ENCODE measurements at regions not wholly inside any gene's neighbourhood (a gene's known extent, or its start where the extent isn't known, plus 50 kb on each side); places are given as distances from the start of the nearest gene placed in this dataset.

GRCh38 chr7:120168066-120168465 is 104.9 kb upstream of the KCND2 start:
- 82 to 90% methylated on average over 3 to 4 of the region's 4 CpGs for WGBS, 2 experiments (ENCODE audit: insufficient coverage in 1 of 2, insufficient read length in 1 of 2)
- Mint-ChIP-seq H3K4me3 (no peak overlapping the region), H3K9me3 (no peaks in the 10 kb centered on the region), H3K27ac (no peak overlapping the region), H3K36me3 (ENCODE audit: low read depth) (no peaks in the 10 kb centered on the region), H3K27me3 (ENCODE audit: insufficient read depth) (no peaks in the 10 kb centered on the region), H3K4me1 (no peaks in the 10 kb centered on the region)
- Histone ChIP-seq H3K36me3 (ENCODE audit: control insufficient read depth, insufficient read depth, low read length) (no peaks in the 10 kb centered on the region), H3K9ac (ENCODE audit: extremely low read depth, low read length, poor library complexity, severe bottlenecking) (no peak overlapping the region), H3K9me3 (ENCODE audit: control insufficient read depth, low read length) (no peaks in the 10 kb centered on the region), H3K27me3 (ENCODE audit: control insufficient read depth, insufficient read depth, low read length, poor library complexity, severe bottlenecking) (no peaks in the 10 kb centered on the region), H3K27ac (ENCODE audit: low read depth, low read length) (no peak overlapping the region), H3K4me1 (ENCODE audit: control insufficient read depth, insufficient read depth, low read length) (no peaks in the 10 kb centered on the region), H3K4me3 (ENCODE audit: low read length) (no peak overlapping the region)
- no peak for TF ChIP-seq CTCF (conservative IDR thresholded peaks at IDR 0.05)
- no peak for DNase-seq

- no peak overlapping the region for H3K4me3 ChIP-seq (ENCODE audit: low read length)
- H3K27me3 Mint-ChIP-seq (ENCODE audit: insufficient read depth): no peaks in the 10 kb centered on the region
- H3K9me3 Mint-ChIP-seq: no peaks in the 10 kb centered on the region
- no peak overlapping the region for H3K9ac ChIP-seq (ENCODE audit: extremely low read depth, low read length, poor library complexity, severe bottlenecking)
- no peak overlapping the region for H3K27ac Mint-ChIP-seq
- H3K36me3 ChIP-seq (ENCODE audit: control insufficient read depth, insufficient read depth, low read length): no peaks in the 10 kb centered on the region
- no peak for DNase-seq
- H3K27me3 ChIP-seq (ENCODE audit: control insufficient read depth, insufficient read depth, low read length, poor library complexity, severe bottlenecking): no peaks in the 10 kb centered on the region
- H3K27ac ChIP-seq (ENCODE audit: low read depth, low read length): no peak overlapping the region
- WGBS, 2 experiments (ENCODE audit: insufficient coverage in 1 of 2, insufficient read length in 1 of 2): 100% methylated on average over 1 of the region's 2 CpGs; no CpG with 5 or more reads in 1 of the 2 experiments
- no peaks in the 10 kb centered on the region for H3K4me1 ChIP-seq (ENCODE audit: control insufficient read depth, insufficient read depth, low read length)
- no peaks in the 10 kb centered on the region for H3K9me3 ChIP-seq (ENCODE audit: control insufficient read depth, low read length)
- TF ChIP-seq CTCF (conservative IDR thresholded peaks at IDR 0.05): no peak
- no peaks in the 10 kb centered on the region for H3K4me1 Mint-ChIP-seq
- no peak overlapping the region for H3K4me3 Mint-ChIP-seq
- no peaks in the 10 kb centered on the region for H3K36me3 Mint-ChIP-seq (ENCODE audit: low read depth)
These were observed 102.8 kb upstream of the KCND2 start for GRCh38 chr7:120169996-120170783.

- Histone ChIP-seq H3K4me3 (ENCODE audit: low read length) (no peak overlapping the region), H3K9me3 (ENCODE audit: control insufficient read depth, low read length) (no peaks in the 10 kb centered on the region), H3K36me3 (ENCODE audit: control insufficient read depth, insufficient read depth, low read length) (no peaks in the 10 kb centered on the region), H3K4me1 (ENCODE audit: control insufficient read depth, insufficient read depth, low read length) (no peaks in the 10 kb centered on the region), H3K27ac (ENCODE audit: low read depth, low read length) (no peak overlapping the region), H3K9ac (ENCODE audit: extremely low read depth, low read length, poor library complexity, severe bottlenecking) (no peak overlapping the region), H3K27me3 (ENCODE audit: control insufficient read depth, insufficient read depth, low read length, poor library complexity, severe bottlenecking) (no peaks in the 10 kb centered on the region)
- H3K9me3 Mint-ChIP-seq: no peaks in the 10 kb centered on the region
- H3K27ac Mint-ChIP-seq: no peak overlapping the region
- no peaks in the 10 kb centered on the region for H3K27me3 Mint-ChIP-seq (ENCODE audit: insufficient read depth)
- H3K4me3 Mint-ChIP-seq: no peak overlapping the region
- no peaks in the 10 kb centered on the region for H3K4me1 Mint-ChIP-seq
- DNase-seq: no peak
- no peaks in the 10 kb centered on the region for H3K36me3 Mint-ChIP-seq (ENCODE audit: low read depth)
- no peak for TF ChIP-seq CTCF (conservative IDR thresholded peaks at IDR 0.05)
These were observed 102.1 kb upstream of the KCND2 start for GRCh38 chr7:120170834-120171233.

Data from endodermal cell (in vitro differentiated cells).